ES-I3 (cell line): ENCODE measurements at regions not wholly inside any gene's neighbourhood (a gene's known extent, or its start where the extent isn't known, plus 50 kb on each side); places are given as distances from the start of the nearest gene placed in this dataset.
"Not testable (repeated sequence)": the region's sequence is repeated elsewhere in the genome, so short reads cannot be mapped to it uniquely, and the experiment has no call there.

Experiments
- H3K36me3 ChIP-seq: 2 replicates; pipeline ENCODE4 v1.6.1; 2013; ENCODE audit warnings: mild to moderate bottlenecking, low read length, control low read depth, moderate library complexity; ENCODE audit not compliant: insufficient read depth
- H3K4me1 ChIP-seq: 2 replicates; pipeline ENCODE4 v1.6.1; 2013; ENCODE audit warnings: mild to moderate bottlenecking, control low read depth, low read length; ENCODE audit not compliant: insufficient read depth
- H3K9ac ChIP-seq: 2 replicates; pipeline ENCODE4 v1.6.1; 2013; ENCODE audit warnings: low read depth, mild to moderate bottlenecking, low read length, moderate library complexity
- H3K9me3 ChIP-seq: 2 replicates; pipeline ENCODE4 v1.6.1; 2013; ENCODE audit warnings: mild to moderate bottlenecking, low read length, moderate library complexity; ENCODE audit not compliant: control insufficient read depth, insufficient read depth

DNA sequence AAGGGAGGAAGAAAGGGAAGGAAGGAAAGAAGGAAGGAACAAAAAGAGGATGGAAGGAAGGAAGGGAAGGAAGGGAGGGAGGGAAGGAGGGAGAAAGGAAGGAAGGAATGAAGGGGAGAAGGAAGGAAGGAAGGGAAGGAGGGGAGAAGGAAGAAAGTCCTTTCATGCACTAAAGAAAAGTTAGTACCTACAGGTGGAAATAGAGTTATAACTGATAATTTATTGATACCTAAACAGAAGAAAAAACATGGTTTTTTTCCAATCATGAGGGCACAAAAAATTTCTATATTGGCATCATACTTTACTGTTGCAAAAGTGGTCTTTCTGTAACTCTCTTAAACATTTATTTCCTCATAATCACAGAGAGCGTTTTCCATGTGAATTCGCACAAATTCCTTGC, 659.4 kb downstream of the MAFB start:
- H3K9me3 ChIP-seq: no peaks in the 10 kb centered on the region; the same call in 1 of the 2 replicates

DNA sequence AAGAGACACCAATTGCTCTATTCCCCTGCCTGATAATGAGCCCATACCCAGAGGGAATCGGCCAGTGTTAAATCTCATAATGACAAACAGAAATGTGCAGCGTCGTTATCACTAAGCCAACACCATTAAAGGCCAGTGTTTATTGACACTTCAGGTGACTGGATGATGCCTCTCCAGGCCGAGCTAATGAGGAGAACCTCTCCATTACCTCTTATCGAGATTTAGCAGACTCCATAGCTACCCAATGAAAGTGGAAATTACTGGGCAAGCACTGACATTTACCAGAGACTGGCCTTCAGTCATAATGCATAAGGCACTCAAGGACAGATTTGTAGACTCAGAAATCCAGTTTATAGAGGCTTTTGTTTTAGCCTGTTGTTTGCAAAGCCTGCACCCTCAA, 669.5 kb downstream of the MAFB start:
- no peaks in the 10 kb centered on the region for H3K36me3 ChIP-seq
- H3K4me1 ChIP-seq: no peaks in the 10 kb centered on the region
- no peaks in the 10 kb centered on the region for H3K9me3 ChIP-seq
- no peak overlapping the region for H3K9ac ChIP-seq

More for the DNA sequence above, 659.4 kb downstream of the MAFB start:
- Histone ChIP-seq H3K9ac (no peak overlapping the region), H3K4me1 (no peaks in the 10 kb centered on the region), H3K36me3 (no peaks in the 10 kb centered on the region)

DNA sequence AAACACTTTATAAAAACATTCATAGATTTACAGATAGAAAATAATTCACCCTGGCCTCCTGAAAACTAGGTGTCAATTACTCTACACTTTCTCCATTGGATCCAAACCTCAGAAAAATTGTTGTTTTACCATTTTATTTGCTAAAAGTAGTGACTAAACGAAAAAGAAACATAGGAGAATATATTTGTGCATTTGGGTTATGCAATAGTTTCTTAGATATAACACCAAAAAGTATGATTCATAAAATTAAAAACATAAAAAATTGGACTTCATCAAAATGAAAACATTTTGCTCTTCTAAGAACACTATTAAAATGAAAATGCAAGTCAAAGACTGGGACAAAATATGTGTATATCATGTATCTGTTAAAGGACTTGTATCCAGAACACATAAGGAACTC, 671.3 kb downstream of the MAFB start:
- H3K9me3 ChIP-seq: no peaks in the 10 kb centered on the region
- no peaks in the 10 kb centered on the region for H3K4me1 ChIP-seq
- H3K36me3 ChIP-seq: no peaks in the 10 kb centered on the region
- no peak overlapping the region for H3K9ac ChIP-seq

DNA sequence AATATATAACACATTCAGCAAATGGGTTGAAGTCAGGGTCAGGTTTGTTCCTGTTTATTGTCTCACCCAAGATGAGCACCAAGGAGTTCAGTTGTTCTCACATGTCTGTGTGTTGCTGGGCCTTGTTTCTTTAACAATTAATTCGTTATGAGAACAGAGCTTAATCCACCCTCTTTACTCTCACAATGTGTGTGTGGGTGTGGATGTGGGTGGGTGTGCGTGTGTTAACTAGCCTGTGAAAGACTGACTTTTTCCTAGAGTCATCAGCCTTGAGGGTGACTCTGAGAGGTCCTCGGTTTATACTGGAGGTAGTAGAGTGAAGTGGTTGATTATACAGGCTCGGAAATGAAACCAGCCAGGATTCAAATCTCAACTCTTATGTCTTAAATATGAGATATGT, 672.1 kb downstream of the MAFB start:
- H3K4me1 ChIP-seq: no peaks in the 10 kb centered on the region
- no peaks in the 10 kb centered on the region for H3K9me3 ChIP-seq
- no peak overlapping the region for H3K9ac ChIP-seq
- H3K36me3 ChIP-seq: no peaks in the 10 kb centered on the region

DNA sequence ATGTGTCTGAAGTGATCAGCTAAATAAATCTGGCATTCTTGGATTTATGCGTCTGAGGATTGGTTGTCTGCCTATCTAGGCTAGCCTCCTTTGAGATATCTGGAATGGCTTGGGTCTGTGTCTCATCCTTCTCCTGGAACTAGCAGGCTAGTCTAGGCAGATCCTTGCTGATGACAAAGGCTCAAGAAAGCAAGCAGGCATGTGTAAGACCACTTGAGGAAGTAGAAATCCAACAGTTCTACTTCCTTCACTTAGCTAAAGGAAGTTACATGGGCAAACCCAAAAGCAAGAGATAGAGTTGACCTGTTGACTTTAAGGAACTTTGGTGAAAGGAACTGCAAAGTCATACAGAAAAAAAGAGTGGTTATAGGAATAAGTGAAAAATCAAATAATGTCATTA, 672.6 kb downstream of the MAFB start:
- H3K36me3 ChIP-seq: no peaks in the 10 kb centered on the region
- H3K9ac ChIP-seq: no peak overlapping the region
- H3K4me1 ChIP-seq: no peaks in the 10 kb centered on the region
- no peaks in the 10 kb centered on the region for H3K9me3 ChIP-seq

DNA sequence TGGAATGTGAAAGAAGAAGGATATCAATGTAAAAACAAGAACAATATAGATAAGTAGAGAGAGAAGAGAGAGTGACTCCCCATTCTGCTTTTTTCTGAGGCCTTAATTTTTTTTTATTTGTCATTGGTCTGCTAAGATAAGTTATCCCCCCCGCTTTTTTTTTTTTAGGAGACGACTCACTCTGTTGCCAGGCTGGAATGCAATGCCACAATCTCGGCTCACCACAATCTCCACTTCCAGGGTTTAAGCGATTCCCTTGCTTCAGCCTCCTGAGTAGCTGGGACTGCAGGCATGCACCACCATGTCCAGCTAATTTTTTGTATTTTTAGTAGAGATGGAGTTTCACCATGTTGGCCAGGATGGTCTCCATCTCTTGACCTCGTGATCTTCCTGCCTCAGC, 677.0 kb downstream of the MAFB start:
- not testable (repeated sequence) for H3K4me1 ChIP-seq

DNA sequence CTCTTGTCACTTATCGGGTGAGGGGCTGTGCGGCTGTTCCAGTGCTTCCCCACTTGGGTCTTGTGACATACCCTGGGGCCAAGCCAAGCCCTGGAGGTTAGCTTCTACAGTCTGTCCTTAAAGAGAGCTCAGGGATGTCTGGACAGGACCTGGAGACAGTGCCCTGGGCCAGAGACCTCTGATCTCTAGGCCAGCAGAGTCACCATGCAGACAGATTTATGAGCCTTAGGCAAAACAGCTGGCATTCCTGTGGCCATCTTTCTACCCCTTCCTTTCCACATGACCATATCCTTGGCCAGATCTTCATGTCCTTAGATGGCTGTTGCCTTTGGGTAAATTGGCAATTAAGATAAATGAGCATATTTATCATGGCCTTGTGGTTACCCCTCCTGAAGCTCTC, 678.6 kb downstream of the MAFB start:
- no peaks in the 10 kb centered on the region for H3K9me3 ChIP-seq

More for the DNA sequence above, 677.0 kb downstream of the MAFB start:
- H3K36me3 ChIP-seq, H3K9ac ChIP-seq, H3K9me3 ChIP-seq: not testable (repeated sequence)

DNA sequence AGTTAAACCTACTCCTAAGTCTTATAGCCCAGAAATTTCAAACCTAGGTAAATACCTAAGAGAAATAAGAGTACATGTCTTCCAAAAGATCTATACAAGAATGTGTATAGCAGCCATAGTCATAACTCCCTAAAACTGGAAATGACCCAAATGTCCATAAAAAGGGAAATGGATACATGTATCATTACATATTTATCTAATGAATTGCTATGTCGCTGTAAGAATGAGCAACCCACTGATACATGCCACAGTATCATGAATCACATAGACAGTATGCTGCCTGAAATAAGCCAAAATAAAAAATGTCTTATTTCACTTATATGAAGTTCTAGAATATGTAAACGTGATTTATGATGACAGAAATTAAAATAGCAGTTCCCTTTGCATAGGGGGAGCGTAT, 679.5 kb downstream of the MAFB start:
- H3K4me1 ChIP-seq: no peaks in the 10 kb centered on the region
- H3K9ac ChIP-seq: no peak overlapping the region
- H3K36me3 ChIP-seq: no peaks in the 10 kb centered on the region
- H3K9me3 ChIP-seq: no peaks in the 10 kb centered on the region

More for the DNA sequence above, 678.6 kb downstream of the MAFB start:
- H3K9ac ChIP-seq: no peak overlapping the region
- no peaks in the 10 kb centered on the region for H3K4me1 ChIP-seq
- no peaks in the 10 kb centered on the region for H3K36me3 ChIP-seq

DNA sequence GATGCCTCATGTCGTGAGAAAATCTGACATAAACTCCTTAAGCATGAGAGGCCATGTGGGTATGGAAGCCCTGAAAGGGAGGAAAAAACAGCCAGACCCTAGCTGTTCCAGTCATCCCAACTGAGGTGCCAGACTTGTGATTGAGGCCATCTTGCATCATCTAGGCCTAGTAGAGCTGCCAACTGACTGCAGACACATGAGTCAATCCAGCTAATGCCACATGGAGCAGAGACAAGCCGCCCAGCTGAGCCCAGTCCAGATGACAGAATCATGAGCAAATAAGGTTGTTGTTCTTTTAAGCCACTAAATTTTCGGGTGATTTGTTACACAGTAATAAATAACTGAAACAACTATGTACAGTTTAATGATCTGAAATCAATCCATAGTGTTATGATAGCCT, 680.9 kb downstream of the MAFB start:
- H3K9ac ChIP-seq: no peak overlapping the region

DNA sequence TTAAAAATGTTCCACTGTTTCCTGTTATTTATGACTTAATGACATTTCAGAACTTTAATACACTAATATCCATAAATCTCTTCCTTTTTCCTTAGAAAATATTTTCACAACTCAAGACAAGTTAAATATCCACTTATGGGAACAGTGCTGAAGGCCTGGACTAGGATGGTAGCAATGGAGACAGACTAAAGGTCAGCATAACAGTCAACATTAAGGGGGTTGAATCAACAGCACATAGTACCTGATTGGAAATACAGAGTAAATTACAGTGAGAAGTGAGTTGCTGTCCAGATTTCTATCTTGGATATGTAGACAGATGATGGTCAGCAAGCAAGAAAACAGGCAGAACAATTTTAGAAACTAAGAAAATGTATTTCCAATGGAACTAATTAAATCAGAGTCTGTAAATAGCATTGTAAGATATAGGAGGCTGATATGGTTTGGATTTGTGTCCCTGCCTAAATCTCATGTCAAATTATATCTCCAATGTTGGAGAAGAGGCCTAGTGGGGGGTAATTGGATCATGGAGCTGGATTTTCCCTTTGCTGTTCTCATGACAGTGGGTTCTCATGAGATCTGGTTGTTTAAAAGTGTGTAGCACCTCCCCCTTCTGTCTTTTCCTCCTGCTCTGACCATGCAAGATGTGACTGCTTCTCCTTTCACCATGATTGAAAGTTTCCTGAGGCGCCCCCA, 682.7 kb downstream of the MAFB start:
- no peak overlapping the region for H3K9ac ChIP-seq
- H3K4me1 ChIP-seq: no peaks in the 10 kb centered on the region; the same call in 1 of the 2 replicates
- no peaks in the 10 kb centered on the region for H3K36me3 ChIP-seq
- no peaks in the 10 kb centered on the region for H3K9me3 ChIP-seq

More for the DNA sequence above, 680.9 kb downstream of the MAFB start:
- H3K4me1 ChIP-seq: no peaks in the 10 kb centered on the region
- H3K9me3 ChIP-seq: no peaks in the 10 kb centered on the region
- no peaks in the 10 kb centered on the region for H3K36me3 ChIP-seq

DNA sequence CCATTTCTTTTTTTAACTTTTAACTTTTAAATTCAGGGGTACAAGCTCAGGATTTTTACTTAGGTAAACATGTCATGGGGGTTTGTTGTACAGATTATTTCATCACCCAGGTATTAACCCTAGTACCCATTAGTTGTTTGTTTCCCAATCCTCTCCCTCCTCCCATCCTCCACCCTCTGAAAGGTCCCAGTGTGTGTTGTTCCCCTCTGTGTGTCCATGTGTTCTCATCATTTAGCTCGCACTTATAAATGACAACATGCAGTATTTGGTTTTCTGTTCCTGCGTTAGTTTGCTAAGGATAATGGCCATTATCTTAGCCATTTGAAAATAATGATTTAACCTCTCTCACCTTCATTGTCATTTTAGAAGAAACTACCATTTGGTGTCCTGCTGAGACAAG, 684.9 kb downstream of the MAFB start:
- not testable (repeated sequence) for H3K9me3 ChIP-seq, H3K9ac ChIP-seq, H3K36me3 ChIP-seq, H3K4me1 ChIP-seq

DNA sequence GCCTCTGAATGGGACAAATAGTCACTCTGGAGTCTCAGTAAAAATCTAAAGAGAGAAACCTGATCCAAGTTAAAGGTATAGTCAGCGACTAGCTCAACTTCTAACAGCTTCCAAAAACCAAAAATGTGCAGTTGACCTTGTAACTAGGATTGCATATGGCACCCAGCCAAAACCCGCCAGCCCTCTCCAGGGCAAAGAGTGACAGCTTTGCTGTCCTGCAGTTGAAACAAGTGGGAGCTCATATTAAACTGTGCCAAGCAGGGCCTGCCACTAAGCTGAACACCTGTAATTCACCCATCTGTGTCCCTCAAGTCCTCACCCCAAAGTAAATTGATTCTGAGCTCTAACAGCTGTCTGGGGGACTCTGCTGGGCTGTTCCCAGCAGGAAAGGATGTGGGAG, 695.3 kb downstream of the MAFB start:
- H3K9ac ChIP-seq: no peak overlapping the region
- H3K4me1 ChIP-seq: no peaks in the 10 kb centered on the region
- no peaks in the 10 kb centered on the region; the same call in 1 of the 2 replicates for H3K9me3 ChIP-seq
- no peaks in the 10 kb centered on the region for H3K36me3 ChIP-seq

DNA sequence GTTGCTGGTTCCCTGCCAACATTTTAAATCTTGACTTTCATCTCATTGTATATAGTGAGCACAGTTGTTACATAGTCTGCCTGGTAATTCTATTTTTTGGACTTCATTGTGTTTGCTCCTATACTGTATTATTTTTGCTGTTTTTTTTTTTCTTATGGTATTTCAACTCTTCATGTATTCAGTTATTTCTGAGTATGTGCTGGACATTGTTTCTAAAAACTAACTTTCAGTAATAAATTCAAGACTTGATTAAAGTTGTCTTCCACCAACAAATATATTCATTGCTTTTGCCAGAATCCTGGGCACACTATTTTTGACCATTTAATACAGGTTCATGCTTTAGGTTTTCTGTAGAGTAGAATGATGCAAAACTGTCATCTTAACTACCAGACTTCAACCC, 698.3 kb downstream of the MAFB start:
- Histone ChIP-seq H3K9me3 (no peaks in the 10 kb centered on the region; the same call in 1 of the 2 replicates), H3K9ac (no peak overlapping the region), H3K36me3 (no peaks in the 10 kb centered on the region), H3K4me1 (peaks cover 10% of the 10 kb centered on the region; the same call in 1 of the 2 replicates)

DNA sequence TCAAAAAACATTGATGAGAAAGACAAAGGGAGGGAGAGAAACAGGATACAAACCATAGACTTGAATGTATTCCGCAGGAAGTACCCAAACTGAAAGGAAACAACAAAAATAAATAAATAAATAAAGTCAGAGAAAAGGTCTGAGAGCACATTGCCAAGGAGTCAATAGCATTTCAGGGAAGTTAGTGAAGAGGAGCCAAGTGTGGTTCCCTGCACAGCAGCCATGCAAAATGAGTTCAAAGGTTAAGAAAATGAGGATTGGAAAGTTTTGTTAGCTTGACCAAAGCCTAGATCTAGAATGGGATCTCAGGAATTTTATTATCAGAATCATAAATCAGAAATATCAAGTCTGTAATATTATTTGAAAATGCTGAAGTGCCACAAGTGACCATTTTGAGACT, 700.0 kb downstream of the MAFB start:
- no peaks in the 10 kb centered on the region for H3K36me3 ChIP-seq
- H3K9me3 ChIP-seq: no peaks in the 10 kb centered on the region; the same call in 1 of the 2 replicates
- peaks cover 10% of the 10 kb centered on the region; the same call in 1 of the 2 replicates for H3K4me1 ChIP-seq

DNA sequence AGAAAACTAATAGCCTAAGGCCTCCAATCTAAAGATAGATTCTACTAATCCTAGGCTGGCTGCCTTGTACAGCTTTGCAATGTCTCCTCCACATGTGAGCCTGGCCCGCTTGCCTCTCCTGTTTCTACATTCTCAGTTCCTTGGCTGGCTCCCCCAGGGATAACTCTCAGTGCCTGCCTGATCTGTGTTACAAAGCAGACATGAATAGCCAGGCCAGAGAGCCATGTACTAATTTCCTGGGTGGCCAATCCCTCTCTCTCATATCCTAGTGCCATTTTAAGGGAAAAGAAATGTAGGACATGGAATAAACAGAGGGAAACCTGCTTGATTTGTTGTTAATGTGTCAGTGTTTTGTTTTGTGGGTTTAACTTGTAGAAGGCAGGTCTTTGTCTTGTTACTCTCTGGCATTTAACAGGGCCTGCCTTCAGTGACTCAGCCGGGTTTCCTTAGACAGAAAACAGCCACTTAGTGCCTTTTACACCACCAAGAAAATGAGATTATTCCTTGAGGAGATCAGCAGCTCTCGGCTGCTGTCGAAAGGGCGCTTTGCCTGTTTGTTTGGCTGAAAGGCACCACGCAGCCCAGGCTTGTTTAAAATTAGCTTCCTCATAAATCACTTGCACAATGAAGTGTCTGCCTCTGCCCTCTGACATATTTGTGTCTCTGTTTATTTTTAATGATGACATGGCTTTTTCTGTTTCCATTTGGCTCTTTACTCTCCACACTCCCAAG, 702.7 kb downstream of the MAFB start:
- H3K9ac ChIP-seq: no peak overlapping the region
- H3K36me3 ChIP-seq: no peaks in the 10 kb centered on the region
- no peaks in the 10 kb centered on the region; the same call in 1 of the 2 replicates for H3K9me3 ChIP-seq
- H3K4me1 ChIP-seq: peaks cover 10% of the 10 kb centered on the region; the same call in 1 of the 2 replicates

More for the DNA sequence above, 700.0 kb downstream of the MAFB start:
- no peak overlapping the region for H3K9ac ChIP-seq
